ENCODE measurements at regions not wholly inside any gene's neighbourhood (a gene's known extent, or its start where the extent isn't known, plus 50 kb on each side); places are given as distances from the start of the nearest gene placed in this dataset.

- no peak overlapping the region for H3K4me3 ChIP-seq (ENCODE audit: low read length)
- H3K36me3 ChIP-seq (ENCODE audit: insufficient read depth, low read length) = no peaks in the 10 kb centered on the region
- 90% methylated on average over 9 of the region's 9 CpGs for WGBS
- H3K9me3 ChIP-seq (ENCODE audit: insufficient read depth, low read depth, low read length) = no peaks in the 10 kb centered on the region
- H3K27ac ChIP-seq (ENCODE audit: low read depth, low read length) = no peak overlapping the region
- no peaks in the 10 kb centered on the region for H3K27me3 ChIP-seq (ENCODE audit: insufficient read depth, low read length)
- peaks cover 5% of the 10 kb centered on the region; the same call in 1 of the 2 replicates for H3K4me1 ChIP-seq (ENCODE audit: insufficient read depth, low read length)
- no peak overlapping the region for H3K9ac ChIP-seq (ENCODE audit: low read depth, low read length)
Measured at GRCh38 chr10:129343141-129343540, 123.9 kb upstream of the MGMT start.

- Histone ChIP-seq H3K9me3 (ENCODE audit: insufficient read depth, low read depth, low read length) (no peaks in the 10 kb centered on the region), H3K4me3 (ENCODE audit: low read length) (no peak overlapping the region), H3K27me3 (ENCODE audit: insufficient read depth, low read length) (no peaks in the 10 kb centered on the region), H3K4me1 (ENCODE audit: insufficient read depth, low read length) (peaks cover 5% of the 10 kb centered on the region; the same call in 1 of the 2 replicates), H3K9ac (ENCODE audit: low read depth, low read length) (no peak overlapping the region), H3K36me3 (ENCODE audit: insufficient read depth, low read length) (no peaks in the 10 kb centered on the region), H3K27ac (ENCODE audit: low read depth, low read length) (no peak overlapping the region)
- WGBS = 95% methylated on average over 15 of the region's 15 CpGs
Measured at GRCh38 chr10:129344103-129344502, 122.9 kb upstream of the MGMT start.

GRCh38 chr10:129344731-129345355 lies 122.2 kb upstream of the MGMT start:
- Histone ChIP-seq H3K9ac (ENCODE audit: low read depth, low read length) (no peak overlapping the region), H3K4me3 (ENCODE audit: low read length) (no peak overlapping the region), H3K4me1 (ENCODE audit: insufficient read depth, low read length) (peaks cover 5% of the 10 kb centered on the region; the same call in 1 of the 2 replicates), H3K27me3 (ENCODE audit: insufficient read depth, low read length) (no peaks in the 10 kb centered on the region), H3K9me3 (ENCODE audit: insufficient read depth, low read depth, low read length) (no peaks in the 10 kb centered on the region), H3K36me3 (ENCODE audit: insufficient read depth, low read length) (no peaks in the 10 kb centered on the region), H3K27ac (ENCODE audit: low read depth, low read length) (no peak overlapping the region)
- WGBS = 94% methylated on average over 12 of the region's 12 CpGs

GRCh38 chr10:129345763-129346162 lies 121.3 kb upstream of the MGMT start:
- Histone ChIP-seq H3K27me3 (ENCODE audit: insufficient read depth, low read length) (no peaks in the 10 kb centered on the region), H3K27ac (ENCODE audit: low read depth, low read length) (no peak overlapping the region)
- WGBS = 90% methylated on average over 2 of the region's 2 CpGs

GRCh38 chr10:129350690-129351089 lies 116.4 kb upstream of the MGMT start:
- 95% methylated on average over 11 of the region's 11 CpGs for WGBS

More at GRCh38 chr10:129345763-129346162, 121.3 kb upstream of the MGMT start:
- Histone ChIP-seq H3K4me1 (ENCODE audit: insufficient read depth, low read length) (peaks cover 5% of the 10 kb centered on the region; the same call in 1 of the 2 replicates), H3K9ac (ENCODE audit: low read depth, low read length) (no peak overlapping the region), H3K4me3 (ENCODE audit: low read length) (no peak overlapping the region), H3K9me3 (ENCODE audit: insufficient read depth, low read depth, low read length) (no peaks in the 10 kb centered on the region), H3K36me3 (ENCODE audit: insufficient read depth, low read length) (no peaks in the 10 kb centered on the region)

GRCh38 chr10:129353101-129353500 lies 113.9 kb upstream of the MGMT start:
- Histone ChIP-seq H3K9me3 (ENCODE audit: insufficient read depth, low read depth, low read length) (peaks cover 19% of the 10 kb centered on the region; the same call in 1 of the 2 replicates), H3K9ac (ENCODE audit: low read depth, low read length) (no peak overlapping the region), H3K27me3 (ENCODE audit: insufficient read depth, low read length) (no peaks in the 10 kb centered on the region), H3K36me3 (ENCODE audit: insufficient read depth, low read length) (no peaks in the 10 kb centered on the region), H3K27ac (ENCODE audit: low read depth, low read length) (no peak overlapping the region), H3K4me1 (ENCODE audit: insufficient read depth, low read length) (no peaks in the 10 kb centered on the region), H3K4me3 (ENCODE audit: low read length) (no peak overlapping the region)
- 95% methylated on average over 16 of the region's 16 CpGs for WGBS

More at GRCh38 chr10:129350690-129351089, 116.4 kb upstream of the MGMT start:
- Histone ChIP-seq H3K4me3 (ENCODE audit: low read length) (no peak overlapping the region), H3K27me3 (ENCODE audit: insufficient read depth, low read length) (no peaks in the 10 kb centered on the region), H3K9me3 (ENCODE audit: insufficient read depth, low read depth, low read length) (0 out of 2 replicates have a peak, but pooled peaks cover 4% of the 10 kb centered on the region), H3K9ac (ENCODE audit: low read depth, low read length) (no peak overlapping the region), H3K4me1 (ENCODE audit: insufficient read depth, low read length) (peaks cover under 1% of the 10 kb centered on the region; the same call in 1 of the 2 replicates), H3K27ac (ENCODE audit: low read depth, low read length) (no peak overlapping the region), H3K36me3 (ENCODE audit: insufficient read depth, low read length) (no peaks in the 10 kb centered on the region)

GRCh38 chr10:129360046-129360445 lies 107.0 kb upstream of the MGMT start:
- no peaks in the 10 kb centered on the region for H3K4me1 ChIP-seq (ENCODE audit: insufficient read depth, low read length)
- no peaks in the 10 kb centered on the region for H3K36me3 ChIP-seq (ENCODE audit: insufficient read depth, low read length)
- no peak overlapping the region for H3K9ac ChIP-seq (ENCODE audit: low read depth, low read length)
- H3K27ac ChIP-seq (ENCODE audit: low read depth, low read length) = no peak overlapping the region
- 93% methylated on average over 10 of the region's 10 CpGs for WGBS
- peaks cover 19% of the 10 kb centered on the region; the same call in 1 of the 2 replicates for H3K9me3 ChIP-seq (ENCODE audit: insufficient read depth, low read depth, low read length)
- no peak overlapping the region for H3K4me3 ChIP-seq (ENCODE audit: low read length)
- no peaks in the 10 kb centered on the region for H3K27me3 ChIP-seq (ENCODE audit: insufficient read depth, low read length)

GRCh38 chr10:129361676-129362376 lies 105.2 kb upstream of the MGMT start:
- H3K4me3 ChIP-seq (ENCODE audit: low read length) = no peak overlapping the region
- no peak overlapping the region for H3K27ac ChIP-seq (ENCODE audit: low read depth, low read length)
- no peaks in the 10 kb centered on the region for H3K36me3 ChIP-seq (ENCODE audit: insufficient read depth, low read length)
- no peaks in the 10 kb centered on the region for H3K27me3 ChIP-seq (ENCODE audit: insufficient read depth, low read length)
- H3K9ac ChIP-seq (ENCODE audit: low read depth, low read length) = no peak overlapping the region
- 95% methylated on average over 17 of the region's 18 CpGs for WGBS
- H3K4me1 ChIP-seq (ENCODE audit: insufficient read depth, low read length) = no peaks in the 10 kb centered on the region
- H3K9me3 ChIP-seq (ENCODE audit: insufficient read depth, low read depth, low read length) = peaks cover 4% of the 10 kb centered on the region; the same call in 1 of the 2 replicates

- H3K4me3 ChIP-seq (ENCODE audit: low read length) = no peak overlapping the region
- 93% methylated on average over 5 of the region's 6 CpGs for WGBS
- no peak overlapping the region for H3K9ac ChIP-seq (ENCODE audit: low read depth, low read length)
- H3K36me3 ChIP-seq (ENCODE audit: insufficient read depth, low read length) = no peaks in the 10 kb centered on the region
- H3K9me3 ChIP-seq (ENCODE audit: insufficient read depth, low read depth, low read length) = no peaks in the 10 kb centered on the region
- no peak overlapping the region for H3K27ac ChIP-seq (ENCODE audit: low read depth, low read length)
- H3K27me3 ChIP-seq (ENCODE audit: insufficient read depth, low read length) = no peaks in the 10 kb centered on the region
- H3K4me1 ChIP-seq (ENCODE audit: insufficient read depth, low read length) = no peaks in the 10 kb centered on the region
Measured at GRCh38 chr10:129364949-129365348, 102.1 kb upstream of the MGMT start.

GRCh38 chr10:129365767-129366402 lies 101.2 kb upstream of the MGMT start:
- Histone ChIP-seq H3K9me3 (ENCODE audit: insufficient read depth, low read depth, low read length) (no peaks in the 10 kb centered on the region), H3K36me3 (ENCODE audit: insufficient read depth, low read length) (no peaks in the 10 kb centered on the region), H3K27me3 (ENCODE audit: insufficient read depth, low read length) (no peaks in the 10 kb centered on the region), H3K4me1 (ENCODE audit: insufficient read depth, low read length) (no peaks in the 10 kb centered on the region), H3K4me3 (ENCODE audit: low read length) (no peak overlapping the region), H3K27ac (ENCODE audit: low read depth, low read length) (no peak overlapping the region), H3K9ac (ENCODE audit: low read depth, low read length) (no peak overlapping the region)
- WGBS = 90% methylated on average over 6 of the region's 6 CpGs

- no peaks in the 10 kb centered on the region for H3K27me3 ChIP-seq (ENCODE audit: insufficient read depth, low read length)
- no peaks in the 10 kb centered on the region for H3K9me3 ChIP-seq (ENCODE audit: insufficient read depth, low read depth, low read length)
Measured at GRCh38 chr10:129366450-129366849, 100.6 kb upstream of the MGMT start.

More at GRCh38 chr10:129366450-129366849, 100.6 kb upstream of the MGMT start:
- H3K9ac ChIP-seq (ENCODE audit: low read depth, low read length) = no peak overlapping the region
- 93% methylated on average over 3 of the region's 3 CpGs for WGBS
- no peak overlapping the region for H3K4me3 ChIP-seq (ENCODE audit: low read length)
- H3K36me3 ChIP-seq (ENCODE audit: insufficient read depth, low read length) = no peaks in the 10 kb centered on the region
- H3K27ac ChIP-seq (ENCODE audit: low read depth, low read length) = no peak overlapping the region
- no peaks in the 10 kb centered on the region for H3K4me1 ChIP-seq (ENCODE audit: insufficient read depth, low read length)
